ENCODE measurements at regions not wholly inside any gene's neighbourhood (a gene's known extent, or its start where the extent isn't known, plus 50 kb on each side); places are given as distances from the start of the nearest gene placed in this dataset.

- Histone ChIP-seq H3K4me3 (no peak overlapping the region), H4K20me1 (ENCODE audit: insufficient read depth) (no peaks in the 10 kb centered on the region), H3K4me1 (ENCODE audit: insufficient read depth) (peaks cover 28% of the 10 kb centered on the region), H3K79me2 (ENCODE audit: insufficient read depth) (no peaks in the 10 kb centered on the region), H3K36me3 (ENCODE audit: low read depth) (no peaks in the 10 kb centered on the region), H3K9ac (no peak overlapping the region), H3K9me2 (ENCODE audit: insufficient read depth) (no peaks in the 10 kb centered on the region), H3K4me2 (ENCODE audit: unreplicated experiment) (no peak overlapping the region), H3K27ac (no peak overlapping the region), H3K9me3 (ENCODE audit: low read depth) (no peaks in the 10 kb centered on the region), H3K27me3 (replicated peaks; ENCODE audit: insufficient read depth) (peaks cover 5% of the 10 kb centered on the region; the same call in 1 of the 2 replicates), H2AFZ (no peak overlapping the region), H3F3A (ENCODE audit: insufficient read depth) (peaks cover 28% of the 10 kb centered on the region)
- in situ Hi-C loops (cut with MboI), result no loop called here
- WGBS, 2 experiments (ENCODE audit: low coverage in 1 of 2, low lambda C conversion rate in 2 of 2, missing lambda C conversion rate in 2 of 2), result 85 to 91% methylated on average over 7 of the region's 7 CpGs
- TF ChIP-seq EZH2phosphoT487 (IDR thresholded peaks at IDR 0.05; ENCODE audit: insufficient read depth, low read depth), result no peak
- no peak for TF ChIP-seq EZH2 (IDR thresholded peaks at IDR 0.05; ENCODE audit: insufficient read depth, poor library complexity, severe bottlenecking)
- no peak for DNase-seq
Measured at GRCh38 chr14:54186821-54187763, 209.7 kb upstream of the CDKN3 start.

GRCh38 chr14:54188064-54188666 is 208.6 kb upstream of the CDKN3 start:
- 91 to 92% methylated on average over 16 of the region's 16 CpGs for WGBS, 2 experiments (ENCODE audit: low coverage in 1 of 2, low lambda C conversion rate in 2 of 2, missing lambda C conversion rate in 2 of 2)
- TF ChIP-seq EZH2 (IDR thresholded peaks at IDR 0.05; ENCODE audit: insufficient read depth, poor library complexity, severe bottlenecking) (no peak), EZH2phosphoT487 (IDR thresholded peaks at IDR 0.05; ENCODE audit: insufficient read depth, low read depth) (no peak)
- Histone ChIP-seq H3K4me1 (ENCODE audit: insufficient read depth) (peaks cover 17% of the 10 kb centered on the region), H2AFZ (no peak overlapping the region), H3F3A (ENCODE audit: insufficient read depth) (peaks cover 17% of the 10 kb centered on the region), H3K9me2 (ENCODE audit: insufficient read depth) (no peaks in the 10 kb centered on the region), H3K9ac (no peak overlapping the region), H3K79me2 (ENCODE audit: insufficient read depth) (no peaks in the 10 kb centered on the region), H3K27me3 (replicated peaks; ENCODE audit: insufficient read depth) (peaks cover 5% of the 10 kb centered on the region; the same call in 1 of the 2 replicates), H3K4me2 (ENCODE audit: unreplicated experiment) (no peak overlapping the region), H3K9me3 (ENCODE audit: low read depth) (no peaks in the 10 kb centered on the region), H3K4me3 (no peak overlapping the region), H4K20me1 (ENCODE audit: insufficient read depth) (no peaks in the 10 kb centered on the region), H3K27ac (no peak overlapping the region), H3K36me3 (ENCODE audit: low read depth) (no peaks in the 10 kb centered on the region)
- DNase-seq, result no peak
- in situ Hi-C loops (cut with MboI), result no loop called here

- no peak for DNase-seq
- no peak overlapping the region for H3K27ac ChIP-seq
- TF ChIP-seq EZH2phosphoT487 (IDR thresholded peaks at IDR 0.05; ENCODE audit: insufficient read depth, low read depth) (no peak), EZH2 (IDR thresholded peaks at IDR 0.05; ENCODE audit: insufficient read depth, poor library complexity, severe bottlenecking) (no peak)
- H4K20me1 ChIP-seq (ENCODE audit: insufficient read depth), result no peaks in the 10 kb centered on the region
- H3K4me1 ChIP-seq (ENCODE audit: insufficient read depth), result peaks cover 12% of the 10 kb centered on the region
- H3K27me3 ChIP-seq (replicated peaks; ENCODE audit: insufficient read depth), result peaks cover 5% of the 10 kb centered on the region; the same call in 1 of the 2 replicates
- WGBS, 2 experiments (ENCODE audit: low coverage in 1 of 2, low lambda C conversion rate in 2 of 2, missing lambda C conversion rate in 2 of 2), result 93 to 100% methylated on average over 1 of the region's 1 CpG
- H3K79me2 ChIP-seq (ENCODE audit: insufficient read depth), result no peaks in the 10 kb centered on the region
- H3F3A ChIP-seq (ENCODE audit: insufficient read depth), result peaks cover 10% of the 10 kb centered on the region; the same call in 1 of the 2 replicates
- H2AFZ ChIP-seq, result 0 out of 2 replicates have a peak overlapping the region, but pooled peaks have one; percentile 11
- no peaks in the 10 kb centered on the region for H3K9me2 ChIP-seq (ENCODE audit: insufficient read depth)
- in situ Hi-C loops (cut with MboI), result no loop called here
- H3K9ac ChIP-seq, result no peak overlapping the region
- no peak overlapping the region for H3K4me3 ChIP-seq
- no peaks in the 10 kb centered on the region for H3K9me3 ChIP-seq (ENCODE audit: low read depth)
- H3K36me3 ChIP-seq (ENCODE audit: low read depth), result no peaks in the 10 kb centered on the region
- no peak overlapping the region for H3K4me2 ChIP-seq (ENCODE audit: unreplicated experiment)
Measured at GRCh38 chr14:54189333-54189732, 207.5 kb upstream of the CDKN3 start.

GRCh38 chr14:54189748-54190354 is 207.0 kb upstream of the CDKN3 start:
- Histone ChIP-seq H3K9me2 (ENCODE audit: insufficient read depth) (no peaks in the 10 kb centered on the region), H3K4me1 (ENCODE audit: insufficient read depth) (peaks cover 12% of the 10 kb centered on the region), H3K4me3 (no peak overlapping the region), H3K4me2 (ENCODE audit: unreplicated experiment) (no peak overlapping the region), H2AFZ (no peak overlapping the region), H3K9ac (no peak overlapping the region), H3K9me3 (ENCODE audit: low read depth) (no peaks in the 10 kb centered on the region), H3F3A (ENCODE audit: insufficient read depth) (peaks cover 10% of the 10 kb centered on the region; the same call in 1 of the 2 replicates), H3K36me3 (ENCODE audit: low read depth) (no peaks in the 10 kb centered on the region), H3K27me3 (replicated peaks; ENCODE audit: insufficient read depth) (peaks cover 5% of the 10 kb centered on the region; the same call in 1 of the 2 replicates), H3K27ac (peak overlapping the region; percentile 12; the same call in 1 of the 2 replicates), H3K79me2 (ENCODE audit: insufficient read depth) (no peaks in the 10 kb centered on the region), H4K20me1 (ENCODE audit: insufficient read depth) (no peaks in the 10 kb centered on the region)
- no peak for TF ChIP-seq EZH2phosphoT487 (IDR thresholded peaks at IDR 0.05; ENCODE audit: insufficient read depth, low read depth)
- no peak for TF ChIP-seq EZH2 (IDR thresholded peaks at IDR 0.05; ENCODE audit: insufficient read depth, poor library complexity, severe bottlenecking)
- 47 to 48% methylated on average over 4 of the region's 4 CpGs for WGBS, 2 experiments (ENCODE audit: low coverage in 1 of 2, low lambda C conversion rate in 2 of 2, missing lambda C conversion rate in 2 of 2)
- DNase-seq, result peak; percentile 80
- in situ Hi-C loops (cut with MboI), result no loop called here

Data from GM23248 (cell line).